ENCODE measurements at regions not wholly inside any gene's neighbourhood (a gene's known extent, or its start where the extent isn't known, plus 50 kb on each side); places are given as distances from the start of the nearest gene placed in this dataset.

DNA sequence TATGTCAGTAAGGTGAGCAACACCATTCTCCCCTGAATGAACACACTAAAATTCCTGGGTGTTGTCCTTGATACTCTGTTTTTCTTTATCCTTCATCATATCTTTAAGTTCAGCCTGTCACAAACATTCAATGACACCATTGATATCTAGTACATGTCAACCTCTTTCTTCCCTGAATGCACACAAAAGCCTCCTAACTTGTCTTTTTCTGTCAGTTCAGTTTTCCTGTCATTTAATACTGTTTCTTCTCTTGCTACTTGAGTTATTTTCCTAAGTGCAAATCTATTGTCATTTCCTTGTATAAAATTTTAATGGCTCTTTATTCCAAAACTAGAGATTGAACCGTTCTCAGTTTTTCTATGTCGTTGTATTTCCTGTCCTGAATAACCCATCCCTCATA, 1107.6 kb upstream of the SLC39A10 start:
- TF ChIP-seq CREM (IDR thresholded peaks at IDR 0.05; ENCODE audit: low read depth) (no peak), SP1 (IDR thresholded peaks at IDR 0.05; ENCODE audit: low read depth, low read length) (no peak), SMAD5 (IDR thresholded peaks at IDR 0.05; ENCODE audit: low read depth) (no peak), CHD2 (IDR thresholded peaks at IDR 0.05; ENCODE audit: borderline replicate concordance, low read depth, low read length) (no peak), SRF (IDR thresholded peaks at IDR 0.05; ENCODE audit: low read depth in 2 of 2, low read length in 2 of 2) (no peak), LARP7 (IDR thresholded peaks at IDR 0.05) (no peak), ASH2L (IDR thresholded peaks at IDR 0.05; ENCODE audit: borderline replicate concordance, low read depth) (no peak), ZNF384 (IDR thresholded peaks at IDR 0.05; ENCODE audit: borderline replicate concordance, low read depth, low read length) (no peak), BCLAF1 (IDR thresholded peaks at IDR 0.05) (no peak)
- TF ChIP-seq, protein P1, sequence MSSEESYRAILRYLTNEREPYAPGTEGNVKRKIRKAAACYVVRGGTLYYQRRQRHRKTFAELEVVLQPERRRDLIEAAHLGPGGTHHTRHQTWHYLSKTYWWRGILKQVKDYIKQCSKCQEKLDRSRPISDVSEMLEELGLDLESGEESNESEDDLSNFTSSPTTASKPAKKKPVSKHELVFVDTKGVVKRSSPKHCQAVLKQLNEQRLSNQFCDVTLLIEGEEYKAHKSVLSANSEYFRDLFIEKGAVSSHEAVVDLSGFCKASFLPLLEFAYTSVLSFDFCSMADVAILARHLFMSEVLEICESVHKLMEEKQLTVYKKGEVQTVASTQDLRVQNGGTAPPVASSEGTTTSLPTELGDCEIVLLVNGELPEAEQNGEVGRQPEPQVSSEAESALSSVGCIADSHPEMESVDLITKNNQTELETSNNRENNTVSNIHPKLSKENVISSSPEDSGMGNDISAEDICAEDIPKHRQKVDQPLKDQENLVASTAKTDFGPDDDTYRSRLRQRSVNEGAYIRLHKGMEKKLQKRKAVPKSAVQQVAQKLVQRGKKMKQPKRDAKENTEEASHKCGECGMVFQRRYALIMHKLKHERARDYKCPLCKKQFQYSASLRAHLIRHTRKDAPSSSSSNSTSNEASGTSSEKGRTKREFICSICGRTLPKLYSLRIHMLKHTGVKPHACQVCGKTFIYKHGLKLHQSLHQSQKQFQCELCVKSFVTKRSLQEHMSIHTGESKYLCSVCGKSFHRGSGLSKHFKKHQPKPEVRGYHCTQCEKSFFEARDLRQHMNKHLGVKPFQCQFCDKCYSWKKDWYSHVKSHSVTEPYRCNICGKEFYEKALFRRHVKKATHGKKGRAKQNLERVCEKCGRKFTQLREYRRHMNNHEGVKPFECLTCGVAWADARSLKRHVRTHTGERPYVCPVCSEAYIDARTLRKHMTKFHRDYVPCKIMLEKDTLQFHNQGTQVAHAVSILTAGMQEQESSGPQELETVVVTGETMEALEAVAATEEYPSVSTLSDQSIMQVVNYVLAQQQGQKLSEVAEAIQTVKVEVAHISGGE (CRISPR knock-in tag; IDR thresholded peaks at IDR 0.05) = no peak
- ChIA-PET SMC1A (ENCODE audit: uncharacterized antibody, unreplicated experiment) (interaction anchor here (1.3 kb wide), 1 partner anchor 1518 kb away, joined by 3 read pairs; no protein-coding TSS in a partner anchor), POLR2A (no interaction called here), RAD21 (ENCODE audit: unreplicated experiment) (no interaction called here), CTCF (interaction anchor here (0.8 to 1.2 kb wide), 3 partner anchors 18 to 770 kb away, joined by 3 read pairs; no protein-coding TSS in a partner anchor)
- Histone ChIP-seq H2AFZ (ENCODE audit: control insufficient read depth, low read depth, low read length) (no peak overlapping the region), H3K27ac (ENCODE audit: control insufficient read depth, insufficient read depth) (no peak overlapping the region), H3K79me2 (ENCODE audit: control insufficient read depth, insufficient read depth, low read length) (no peaks in the 10 kb centered on the region), H3K4me3 (no peak overlapping the region), H3K36me3 (ENCODE audit: control insufficient read depth in 2 of 2, insufficient read depth in 2 of 2, low read length in 1 of 2) (no peaks in the 10 kb centered on the region), H3K4me1 (ENCODE audit: control insufficient read depth, insufficient read depth, low read length) (no peaks in the 10 kb centered on the region), H3K9ac (ENCODE audit: control insufficient read depth, insufficient read depth, low read length) (no peak overlapping the region), H4K20me1 (ENCODE audit: control insufficient read depth, insufficient read depth) (no peaks in the 10 kb centered on the region), H3K27me3 (replicated peaks in 1 of 2; ENCODE audit: control insufficient read depth in 2 of 2, insufficient read depth in 2 of 2, low read length in 1 of 2) (no peaks in the 10 kb centered on the region), H3K4me2 (ENCODE audit: control insufficient read depth, insufficient read depth) (no peak overlapping the region), H3K9me3 (replicated peaks; ENCODE audit: control insufficient read depth, insufficient read depth, low read length) (no peaks in the 10 kb centered on the region)
- DNase-seq (ENCODE audit: low read depth, low spot score) (no peak), FAIRE-seq (no peak), ATAC-seq (no peak)
- WGBS (ENCODE audit: insufficient coverage, insufficient replicate concordance, low lambda C conversion rate, missing lambda C conversion rate) = 0% methylated on average over 2 of the region's 2 CpGs
- intact Hi-C loops (cut with micrococcal nuclease; ENCODE audit: unreplicated experiment) = no loop called here
- in situ Hi-C loops (cut with MboI) = loop anchor here (10.0 kb wide), 1 partner anchor 755 kb away; no protein-coding TSS in a partner anchor
- BruUV-seq (replicated peaks) = no TSS peak

Data from GM12878 (cell line).